TTC549 (cell line): ENCODE measurements at regions not wholly inside any gene's neighbourhood (a gene's known extent, or its start where the extent isn't known, plus 50 kb on each side); places are given as distances from the start of the nearest gene placed in this dataset.
"Not testable (repeated sequence)": the region's sequence is repeated elsewhere in the genome, so short reads cannot be mapped to it uniquely, and the experiment has no call there.

ENCODE experiments used
- FAIRE-seq: peaks from 2 replicates; lab custom pipeline; 2012; peaks lifted over from hg19 to GRCh38; lab: Jason Lieb, UNC

GRCh38 chr4:27638163-27638915, 777.7 kb downstream of the STIM2 start:
- no peak for FAIRE-seq

DNA sequence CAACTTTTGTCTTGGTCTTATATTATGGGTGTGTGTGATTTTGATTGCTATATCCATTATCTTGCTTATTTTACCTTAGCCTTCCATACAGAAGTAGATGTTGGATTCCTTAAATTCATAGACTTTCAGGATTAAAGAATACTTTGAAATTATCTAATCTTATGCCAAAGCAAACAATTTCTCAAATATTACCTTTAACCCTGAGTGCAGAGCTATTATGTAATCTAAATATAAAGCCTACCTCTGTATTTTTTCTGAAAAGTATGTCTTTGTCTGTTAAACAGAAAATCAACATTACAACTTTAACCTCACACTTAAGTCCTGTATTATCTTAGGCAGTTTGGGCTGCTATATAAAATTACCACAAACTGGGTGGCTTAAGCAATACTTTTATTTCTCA, 782.5 kb downstream of the STIM2 start:
- no peak for FAIRE-seq

DNA sequence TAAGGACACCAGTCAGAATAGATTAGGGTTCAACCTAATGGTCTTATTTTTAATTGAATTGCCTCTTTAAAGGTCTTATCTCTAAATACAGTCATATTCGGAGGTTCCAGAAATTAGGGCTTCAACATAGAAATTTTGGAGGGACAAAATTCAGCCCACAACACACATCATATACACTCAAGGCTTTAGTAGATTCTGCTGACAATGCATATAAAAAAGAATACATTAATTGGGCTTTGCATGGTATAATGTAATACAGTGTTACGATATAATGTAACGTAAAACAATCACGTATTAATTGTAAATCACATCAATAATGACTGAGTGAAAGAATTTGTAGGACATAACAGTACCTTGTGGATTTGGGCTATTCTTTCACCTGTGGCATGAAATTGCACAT, 787.8 kb downstream of the STIM2 start:
- no peak for FAIRE-seq

DNA sequence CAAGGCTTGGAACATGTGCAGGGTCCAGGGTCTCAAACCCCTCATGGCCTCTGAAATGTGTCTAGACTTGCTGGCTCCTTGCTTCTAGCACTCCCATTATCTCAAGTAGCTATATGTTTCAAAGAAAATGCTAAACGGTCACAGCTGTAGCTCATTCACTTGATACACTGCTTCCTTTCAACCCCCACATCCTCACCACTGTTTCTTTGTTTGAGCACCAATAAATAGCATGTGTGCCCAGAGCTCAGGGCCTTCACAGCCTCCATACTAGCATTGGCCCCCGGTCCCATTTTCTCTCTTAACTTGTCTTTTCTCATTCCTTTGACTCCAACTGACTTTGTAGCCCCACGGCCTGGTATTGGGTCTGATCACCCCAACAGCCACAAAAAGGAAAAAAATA, 801.8 kb downstream of the STIM2 start:
- FAIRE-seq, result no peak

- no peak for FAIRE-seq
These were observed 806.3 kb downstream of the STIM2 start for GRCh38 chr4:27666943-27667342.

GRCh38 chr4:27668001-27668400, 807.4 kb downstream of the STIM2 start:
- no peak for FAIRE-seq

GRCh38 chr4:27678027-27678426, 817.4 kb downstream of the STIM2 start:
- no peak for FAIRE-seq

- FAIRE-seq, result no peak
These were observed 824.0 kb downstream of the STIM2 start for GRCh38 chr4:27684610-27685011.

- no peak for FAIRE-seq
These were observed 824.5 kb downstream of the STIM2 start for GRCh38 chr4:27685091-27685490.

GRCh38 chr4:27685947-27686346, 825.3 kb downstream of the STIM2 start:
- FAIRE-seq, result no peak

DNA sequence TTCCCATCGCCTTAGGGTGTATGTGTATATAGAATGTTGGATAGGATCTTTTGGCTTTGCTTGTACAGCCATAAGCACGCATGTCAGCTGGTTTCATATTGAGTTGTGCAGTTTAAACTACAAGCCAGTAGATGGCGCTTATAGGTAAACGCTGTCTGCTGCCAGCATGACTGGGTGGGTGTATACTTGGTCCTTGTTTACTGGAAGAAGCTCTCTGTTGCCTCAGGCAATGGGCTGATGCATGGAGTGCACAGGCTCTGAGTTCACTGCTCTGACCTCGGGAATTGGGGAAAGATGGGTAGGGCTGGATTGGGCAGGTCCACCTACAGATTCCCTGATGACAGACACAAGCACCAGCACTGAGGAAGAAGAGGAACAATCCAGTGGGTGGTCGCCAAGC, 831.5 kb downstream of the STIM2 start:
- no peak for FAIRE-seq

DNA sequence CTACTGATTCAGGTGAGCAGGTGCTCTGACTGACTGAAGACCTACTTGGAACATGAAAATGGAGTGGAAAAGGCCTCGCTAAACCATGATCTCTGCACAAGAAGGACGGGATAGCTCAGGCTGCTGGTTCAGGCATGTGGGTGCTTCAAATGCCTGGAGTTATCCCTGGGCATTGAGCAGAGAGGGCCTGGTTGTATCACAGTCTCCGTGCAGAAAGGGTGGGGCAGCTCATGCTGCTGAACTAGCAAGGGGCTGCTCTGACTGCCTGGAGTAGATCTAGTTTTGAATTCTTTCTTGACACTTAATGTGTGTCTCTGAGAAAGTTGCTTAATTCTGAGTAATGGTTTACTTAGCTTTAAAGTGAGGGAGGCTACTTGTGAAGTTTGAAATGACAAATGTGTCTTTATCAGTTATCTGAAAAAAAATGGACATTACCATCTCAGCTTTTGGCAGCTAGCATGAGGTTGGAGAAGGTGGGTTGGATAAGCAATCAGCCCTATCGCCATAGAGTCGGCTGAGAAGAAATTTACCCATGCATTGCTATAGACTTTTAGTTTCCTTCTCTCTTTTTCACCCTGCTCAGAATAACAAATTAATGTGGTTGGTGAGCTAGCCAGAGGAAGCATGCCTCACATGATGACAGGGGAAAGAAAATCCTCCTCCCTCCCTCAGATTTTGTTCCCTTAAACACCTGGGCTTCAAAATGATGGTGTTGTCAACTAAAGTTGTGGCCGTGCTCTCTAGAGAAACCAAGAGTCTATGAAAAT, 832.4 kb downstream of the STIM2 start:
- no peak for FAIRE-seq

DNA sequence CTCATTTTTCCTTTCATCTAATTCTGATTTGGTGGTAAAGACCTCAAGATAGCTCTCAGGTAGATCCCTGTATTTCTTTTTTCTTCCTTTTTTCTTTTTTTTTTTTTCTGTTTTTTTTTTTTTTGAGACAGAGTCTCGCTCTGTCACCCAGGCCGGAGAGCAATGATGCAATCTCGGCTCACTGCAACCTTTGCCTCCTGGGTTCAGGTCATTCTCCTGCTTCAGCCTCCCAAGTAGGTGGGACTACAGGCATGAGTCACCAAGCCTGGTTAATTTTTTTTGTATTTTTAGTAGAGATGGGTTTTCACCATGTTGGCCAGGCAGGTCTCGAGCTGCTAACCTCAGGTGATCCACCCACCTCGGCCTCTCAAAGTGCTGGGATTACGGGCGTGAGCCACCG, 835.6 kb downstream of the STIM2 start:
- FAIRE-seq, result not testable (repeated sequence)

GRCh38 chr4:27701606-27702005, 841.0 kb downstream of the STIM2 start:
- FAIRE-seq, result no peak

DNA sequence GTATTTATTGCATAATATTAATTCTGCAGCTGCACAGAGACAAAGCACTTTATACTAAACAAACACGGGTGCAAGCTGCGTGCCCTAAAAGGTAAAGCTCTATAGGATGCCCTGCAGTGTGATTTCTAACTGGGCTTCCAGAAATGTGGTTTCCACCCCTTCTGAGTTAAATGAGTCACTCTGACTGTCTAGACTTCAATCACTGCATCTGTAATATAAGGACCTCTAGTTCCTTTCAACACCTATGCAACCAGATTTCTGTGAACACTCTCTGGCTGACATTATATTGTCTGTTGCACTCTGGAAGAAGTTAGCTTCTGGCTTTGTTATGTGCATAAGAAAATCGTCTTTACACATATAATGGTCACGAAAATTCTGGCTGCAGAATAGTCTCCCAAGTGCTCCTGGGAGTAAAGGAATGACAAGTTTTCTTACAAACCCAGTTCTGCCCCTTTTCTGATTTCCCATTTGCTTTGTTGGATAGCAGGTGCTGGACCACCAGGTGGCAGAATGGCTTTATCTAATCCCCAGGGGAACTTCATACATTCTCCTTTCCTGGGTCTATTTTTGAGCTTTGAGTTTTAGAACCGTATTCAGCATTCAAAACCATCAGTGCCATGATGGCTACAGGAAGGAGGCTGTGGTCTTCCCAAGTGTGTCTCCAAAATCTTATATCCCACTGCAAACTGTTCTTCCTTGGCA, 842.2 kb downstream of the STIM2 start:
- FAIRE-seq, result no peak

- no peak for FAIRE-seq
These were observed 843.1 kb downstream of the STIM2 start for GRCh38 chr4:27703771-27704170.

DNA sequence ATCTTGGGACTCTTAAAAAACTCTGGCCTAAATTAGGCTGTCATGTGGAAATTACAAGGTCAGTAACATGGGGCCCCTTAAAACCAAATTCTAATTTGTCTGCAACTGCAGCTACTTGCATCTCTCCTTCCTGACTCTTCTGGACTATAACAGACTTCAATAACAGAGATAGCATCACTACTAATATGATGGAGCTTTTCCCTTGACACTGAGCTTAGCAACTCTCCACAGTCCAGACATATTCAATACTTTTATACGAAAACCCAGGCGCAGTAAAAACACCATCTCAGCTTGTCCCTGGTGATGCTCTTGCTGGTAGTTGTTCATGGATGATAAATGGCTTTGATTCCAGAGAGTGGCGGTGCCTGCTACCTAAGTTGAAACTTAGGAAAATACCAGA, 850.4 kb downstream of the STIM2 start:
- no peak for FAIRE-seq

DNA sequence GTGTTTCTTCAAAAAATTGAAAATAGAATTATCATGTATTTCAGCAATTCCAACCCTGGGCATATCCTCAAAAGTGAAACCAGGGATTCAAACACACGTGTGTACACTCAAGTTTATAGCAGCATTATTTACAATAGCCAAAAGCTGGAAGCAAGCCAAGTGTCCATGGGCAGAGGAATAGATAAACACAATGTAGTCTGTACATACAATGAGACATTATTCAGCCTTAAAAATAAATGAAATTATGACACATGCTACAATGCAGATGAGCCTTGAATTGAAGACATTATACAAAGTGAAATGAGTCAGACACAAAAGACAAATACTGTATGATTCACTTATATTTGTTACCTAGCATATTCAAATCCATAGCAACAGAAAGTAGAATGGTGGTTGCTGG, 853.4 kb downstream of the STIM2 start:
- no peak for FAIRE-seq

- FAIRE-seq, result no peak
These were observed 856.2 kb downstream of the STIM2 start for GRCh38 chr4:27716693-27717430.

DNA sequence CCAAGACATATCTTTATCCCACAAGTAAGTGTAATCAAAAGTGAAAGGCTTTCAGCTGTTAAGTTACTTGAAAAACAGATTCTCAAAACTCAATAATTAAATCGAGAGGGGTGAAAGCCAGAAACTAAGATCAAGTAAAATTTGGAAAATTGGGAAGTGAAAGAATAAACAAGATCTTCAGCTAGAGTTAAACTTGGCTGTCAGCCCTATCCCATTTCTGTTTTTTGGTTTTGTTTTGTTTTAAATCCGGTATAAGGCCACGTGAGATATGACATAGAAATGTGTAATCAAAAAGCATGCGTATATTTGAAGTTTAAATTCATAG, 856.8 kb downstream of the STIM2 start:
- no peak for FAIRE-seq

DNA sequence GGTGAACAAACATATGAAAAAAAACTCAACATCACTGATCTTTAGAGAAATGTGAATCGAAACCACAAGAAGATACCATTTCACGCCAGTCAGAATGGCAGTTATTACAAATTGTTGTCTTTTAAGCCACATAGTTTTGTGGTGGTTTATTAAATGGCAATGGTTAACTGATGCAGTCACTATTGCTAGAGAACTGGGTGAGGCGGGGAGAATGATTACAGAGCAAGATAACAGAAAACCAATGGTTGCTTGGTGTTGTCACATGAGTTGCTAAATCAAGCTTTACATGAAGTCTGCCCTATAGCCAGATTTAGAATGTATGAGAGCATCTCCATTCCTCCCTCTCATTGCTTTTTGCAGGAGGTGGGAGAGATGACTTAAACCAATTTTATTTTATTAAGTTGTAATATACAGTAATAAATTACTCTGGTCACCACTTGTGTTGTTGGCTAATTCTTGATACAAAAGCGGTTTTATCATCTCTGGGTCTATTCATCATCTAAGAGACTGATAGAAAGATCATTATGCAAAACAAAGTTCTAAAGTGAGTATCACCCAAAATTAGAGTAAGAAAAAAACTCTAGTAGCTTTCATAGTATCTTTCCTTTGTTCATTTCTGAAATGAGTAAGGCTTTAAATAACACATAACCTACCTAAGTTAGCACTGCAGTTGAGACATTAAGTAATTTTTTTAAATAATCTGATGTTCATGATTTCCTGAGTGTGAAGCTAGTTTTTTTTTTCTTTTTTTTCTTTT, 859.5 kb downstream of the STIM2 start:
- FAIRE-seq, result no peak

DNA sequence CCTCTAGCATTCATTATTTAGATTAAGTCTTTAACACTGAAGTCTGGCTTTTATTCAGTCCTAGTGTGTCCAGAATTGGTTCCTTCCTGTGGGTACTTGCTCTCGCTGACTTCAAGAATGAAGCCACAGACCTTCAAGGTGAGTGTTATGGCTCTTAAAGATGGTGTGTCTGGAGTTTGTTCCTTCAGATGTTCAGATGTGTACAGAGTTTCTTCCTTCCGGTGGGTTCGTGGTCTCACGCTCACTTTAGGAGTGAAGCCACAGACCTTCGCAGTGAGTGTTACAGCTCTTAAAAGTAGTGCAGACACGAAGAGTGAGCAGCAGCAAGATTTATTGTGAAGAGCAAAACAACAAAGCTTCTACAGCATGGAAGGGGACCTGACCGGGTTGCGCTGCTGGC, 860.6 kb downstream of the STIM2 start:
- FAIRE-seq, result no peak
